IMR-90 (cell line): ENCODE measurements at regions not wholly inside any gene's neighbourhood (a gene's known extent, or its start where the extent isn't known, plus 50 kb on each side); places are given as distances from the start of the nearest gene placed in this dataset.

Experiments
- ATAC-seq: fragments of 200-7000 bp; cut with Tn5 transposase; 2 replicates; pipeline ENCODE4 v1.9.1; 2020; ENCODE audit warnings: low read depth, mild to moderate bottlenecking, moderate library complexity
- BruUV-seq: library from RNA; stranded (reverse); fragments of 400-500 nt; replicated peaks from 2 replicates; lab custom pipeline; 2021; lab: Mats Ljungman, UMichigan
- CTCF ChIA-PET: fragments of 300-600 bp; formaldehyde crosslinking; extraction: SDS; loops from one replicate; lab custom pipeline; 2021; ENCODE audit warnings: antibody characterized with exemption; lab: Yijun Ruan, JAX
- POLR2A ChIA-PET: fragments of 300-600 bp; sonication (Branson Sonifier 250); formaldehyde crosslinking; loops from one replicate; lab custom pipeline; 2022; ENCODE audit warnings: antibody characterized with exemption; ENCODE audit not compliant: unreplicated experiment; lab: Charles Lee
- DNase-seq: peaks from one replicate; pipeline ENCODE4 v3.0.0; 2013
- H2AFZ ChIP-seq: replicated peaks from 2 replicates; pipeline ENCODE3; 2013; ENCODE audit warnings: low read length, mild to moderate bottlenecking; ENCODE audit not compliant: poor library complexity
- H2AK5ac ChIP-seq: 2 replicates; pipeline ENCODE4 v1.6.1; 2013; ENCODE audit warnings: low read depth, low read length, inconsistent platforms
- H2AK9ac ChIP-seq: replicated peaks from 2 replicates; pipeline ENCODE3; 2013; ENCODE audit warnings: mild to moderate bottlenecking, low read depth, low read length, moderate library complexity; ENCODE audit not compliant: poor library complexity
- H2BK120ac ChIP-seq: 2 replicates; pipeline ENCODE4 v1.6.1; 2013; ENCODE audit warnings: low read depth, low read length, inconsistent platforms
- H2BK15ac ChIP-seq: 3 replicates; pipeline ENCODE4 v1.6.1; 2013; ENCODE audit warnings: low read depth, low read length, inconsistent platforms
- H2BK20ac ChIP-seq: 2 replicates; pipeline ENCODE4 v1.6.1; 2013; ENCODE audit warnings: low read depth, mild to moderate bottlenecking, inconsistent platforms, low read length, moderate library complexity
- H2BK5ac ChIP-seq: 2 replicates; pipeline ENCODE4 v1.6.1; 2013; ENCODE audit warnings: mild to moderate bottlenecking, low read depth, low read length, inconsistent platforms; ENCODE audit not compliant: poor library complexity, severe bottlenecking
- H3K14ac ChIP-seq: replicated peaks from 2 replicates; pipeline ENCODE4 v1.6.1; 2013; ENCODE audit warnings: low read depth, low read length, inconsistent platforms
- H3K18ac ChIP-seq: 2 replicates; pipeline ENCODE4 v1.6.1; 2013; ENCODE audit warnings: low read depth, low read length, control low read depth
- H3K23ac ChIP-seq: 2 replicates; pipeline ENCODE4 v1.6.1; 2013; ENCODE audit warnings: low read depth, low read length, inconsistent platforms
- H3K27ac ChIP-seq: 2 replicates; pipeline ENCODE4 v1.5.1; 2013; ENCODE audit warnings: mild to moderate bottlenecking, control low read depth, low read length; ENCODE audit not compliant: insufficient read depth
- H3K27me3 ChIP-seq: 2 replicates; pipeline ENCODE4 v1.6.1; 2013; ENCODE audit warnings: low read length; ENCODE audit not compliant: control insufficient read depth, insufficient read depth
- H3K36me3 ChIP-seq: 2 replicates; pipeline ENCODE4 v1.6.1; 2013; ENCODE audit warnings: low read length, mixed read lengths; ENCODE audit not compliant: control insufficient read depth, insufficient read depth
- H3K4ac ChIP-seq: 2 replicates; pipeline ENCODE4 v1.6.1; 2013; ENCODE audit warnings: low read depth, low read length, inconsistent platforms
- H3K4me1 ChIP-seq: 2 replicates; pipeline ENCODE4 v1.6.1; 2013; ENCODE audit warnings: low read length, mixed read lengths; ENCODE audit not compliant: control insufficient read depth, insufficient read depth
- H3K4me2 ChIP-seq: 2 replicates; pipeline ENCODE4 v1.6.1; 2013; ENCODE audit warnings: low read depth, mild to moderate bottlenecking, control low read depth, low read length, moderate library complexity
- H3K4me3 ChIP-seq: 2 replicates; pipeline ENCODE4 v1.5.1; 2013; ENCODE audit warnings: low read depth, mild to moderate bottlenecking, control low read depth, low read length, moderate library complexity; ENCODE audit not compliant: insufficient read depth
- H3K56ac ChIP-seq: 2 replicates; pipeline ENCODE4 v1.6.1; 2013; ENCODE audit warnings: low read length, inconsistent platforms; ENCODE audit not compliant: insufficient read depth; ENCODE audit errors: extremely low read depth
- H3K79me1 ChIP-seq, 2 experiments: 2 replicates each; pipeline ENCODE4 v1.6.1; 2013; ENCODE audit warnings: low read length in 2 of 2, inconsistent platforms in 1 of 2, low read depth in 1 of 2
- H3K9ac ChIP-seq: 2 replicates; pipeline ENCODE4 v1.6.1; 2013; ENCODE audit warnings: low read depth, low read length, control low read depth
- H3K9me1 ChIP-seq: 2 replicates; pipeline ENCODE4 v1.6.1; 2013; ENCODE audit warnings: low read length, inconsistent platforms; ENCODE audit not compliant: insufficient read depth
- H3K9me3 ChIP-seq: 2 replicates; pipeline ENCODE4 v1.6.1; 2013; ENCODE audit warnings: low read length; ENCODE audit not compliant: control insufficient read depth, insufficient read depth
- H4K20me1 ChIP-seq: 2 replicates; pipeline ENCODE4 v1.6.1; 2013; ENCODE audit warnings: low read length, inconsistent platforms; ENCODE audit not compliant: insufficient read depth
- H4K5ac ChIP-seq: 2 replicates; pipeline ENCODE4 v1.6.1; 2013; ENCODE audit warnings: mild to moderate bottlenecking, low read depth, low read length, control low read depth
- H4K8ac ChIP-seq, 2 experiments: 2 replicates each; pipeline ENCODE4 v1.6.1; 2013; ENCODE audit warnings: low read depth in 2 of 2, low read length in 2 of 2, control low read depth in 1 of 2, inconsistent platforms in 1 of 2
- H4K91ac ChIP-seq: 2 replicates; pipeline ENCODE4 v1.6.1; 2013; ENCODE audit warnings: low read depth, low read length, inconsistent platforms; ENCODE audit not compliant: insufficient read depth
- BHLHE40 ChIP-seq: fragments of 150-350 bp; IDR thresholded peaks from 2 replicates; pipeline ENCODE4 v1.6.1; 2016; ENCODE audit warnings: mild to moderate bottlenecking, low read depth, low read length
- CEBPB ChIP-seq: IDR thresholded peaks from 2 replicates; pipeline ENCODE4 v1.6.1; 2012; ENCODE audit warnings: low read depth, low read length, improper control_type of control experiment
- CTCF ChIP-seq: conservative IDR thresholded peaks from 2 replicates; pipeline ENCODE4 v1.5.1; 2012; ENCODE audit warnings: mild to moderate bottlenecking, low read depth, low read length, improper control_type of control experiment
- ELK1 ChIP-seq: fragments of 150-350 bp; IDR thresholded peaks from 2 replicates; pipeline ENCODE4 v1.6.1; 2016; ENCODE audit warnings: low read depth, mild to moderate bottlenecking, low read length, moderate library complexity, borderline replicate concordance
- FOS ChIP-seq: fragments of 150-350 bp; IDR thresholded peaks from 2 replicates; pipeline ENCODE4 v1.6.1; 2016; ENCODE audit warnings: low read depth, low read length
- MAFK ChIP-seq: IDR thresholded peaks from 2 replicates; pipeline ENCODE4 v1.6.1; 2012; ENCODE audit warnings: low read depth, low read length, improper control_type of control experiment
- MAZ ChIP-seq: IDR thresholded peaks from 2 replicates; pipeline ENCODE4 v1.6.1; 2012; ENCODE audit warnings: low read depth, mild to moderate bottlenecking, low read length, improper control_type of control experiment, moderate library complexity, borderline replicate concordance
- MXI1 ChIP-seq: IDR thresholded peaks from 2 replicates; pipeline ENCODE4 v1.6.1; 2012; ENCODE audit warnings: low read depth, mild to moderate bottlenecking, low read length, moderate library complexity, borderline replicate concordance
- NFE2L2 ChIP-seq: fragments of 150-350 bp; IDR thresholded peaks from 2 replicates; pipeline ENCODE4 v1.6.1; 2016; ENCODE audit warnings: low read depth, mild to moderate bottlenecking, low read length
- RAD21 ChIP-seq: IDR thresholded peaks from 2 replicates; pipeline ENCODE4 v1.6.1; 2012; ENCODE audit warnings: low read length, improper control_type of control experiment
- RCOR1 ChIP-seq: IDR thresholded peaks from 2 replicates; pipeline ENCODE4 v1.6.1; 2012; ENCODE audit warnings: mild to moderate bottlenecking, low read length, improper control_type of control experiment; ENCODE audit not compliant: insufficient replicate concordance
- RFX5 ChIP-seq: IDR thresholded peaks from 2 replicates; pipeline ENCODE4 v1.8.0; 2012; ENCODE audit warnings: low read depth, mild to moderate bottlenecking, low read length, moderate library complexity
- SMC3 ChIP-seq: fragments of 150-350 bp; IDR thresholded peaks from 2 replicates; pipeline ENCODE4 v1.6.1; 2016; ENCODE audit warnings: low read depth, mild to moderate bottlenecking, antibody characterized with exemption, low read length, moderate library complexity
- USF2 ChIP-seq: fragments of 150-350 bp; IDR thresholded peaks from 2 replicates; pipeline ENCODE4 v1.6.1; 2017; ENCODE audit warnings: mild to moderate bottlenecking, antibody characterized with exemption, low read length, low read depth
- WGBS, 2 experiments: methylation state at CpG; one replicate each; pipeline versions ENCODE4 v1.1.5 to v1.1.7; 2013; ENCODE audit warnings: missing lambda C conversion rate in 2 of 2; ENCODE audit not compliant: insufficient read length in 1 of 2; ENCODE audit errors: extremely low coverage in 2 of 2; 5-methylcytosine and 5-hydroxymethylcytosine counted together
- dilution Hi-C: fragments of 300-500 bp; cut with HindIII; formaldehyde crosslinking; loops from one replicate; pipeline ENCODE4 v1.14.3; 2018; ENCODE audit warnings: low sequenced_read_pairs; ENCODE audit not compliant: unreplicated experiment
- in situ Hi-C: fragments of 300-500 bp; cut with MboI; formaldehyde crosslinking; loops from 3 replicates; pipeline ENCODE4 v1.14.3; 2019; ENCODE audit warnings: low sequenced_read_pairs, inconsistent platforms, mixed read lengths
- intact Hi-C: fragments of 100-400 bp; cut with micrococcal nuclease; formaldehyde crosslinking; loops from 2 replicates; pipeline ENCODE4 v1.10.0; 2022

GRCh38 chrX:67415937-67416336, 127.9 kb upstream of the AR start:
- no peak overlapping the region for H3K4ac ChIP-seq
- H3K9me3 ChIP-seq, result no peaks in the 10 kb centered on the region
- H2AFZ ChIP-seq, result no peak overlapping the region
- no peak for DNase-seq
- no peak overlapping the region for H3K23ac ChIP-seq
- H2AK5ac ChIP-seq, result no peak overlapping the region
- H4K20me1 ChIP-seq, result no peaks in the 10 kb centered on the region
- no peak overlapping the region for H3K56ac ChIP-seq
- H2BK20ac ChIP-seq, result no peak overlapping the region
- WGBS, 2 experiments, result no CpG with 5 or more reads among the region's 2 CpGs
- H2BK5ac ChIP-seq, result no peak overlapping the region
- H3K4me2 ChIP-seq, result no peak overlapping the region
- no peak overlapping the region for H3K27ac ChIP-seq
- no peak overlapping the region for H4K5ac ChIP-seq
- no peak overlapping the region for H3K9ac ChIP-seq
- H2BK120ac ChIP-seq, result no peak overlapping the region
- TF ChIP-seq RFX5, result no peak
- TF ChIP-seq MAFK, result no peak
- no peak for TF ChIP-seq RCOR1
- TF ChIP-seq RAD21, result no peak
- TF ChIP-seq USF2, result no peak
- no peak for TF ChIP-seq CTCF
- TF ChIP-seq SMC3, result no peak
- TF ChIP-seq MAZ, result no peak
- no peak for TF ChIP-seq FOS
- TF ChIP-seq CEBPB, result no peak
- TF ChIP-seq BHLHE40, result no peak
- no peak for TF ChIP-seq MXI1
- TF ChIP-seq ELK1, result no peak
- TF ChIP-seq NFE2L2, result no peak
- no peak overlapping the region for H2AK9ac ChIP-seq
- no peak for ATAC-seq
- ChIA-PET CTCF (no interaction called here), POLR2A (no interaction called here)
- H3K4me1 ChIP-seq, result no peaks in the 10 kb centered on the region
- H3K9me1 ChIP-seq, result no peaks in the 10 kb centered on the region
- intact Hi-C loops (no loop called here), in situ Hi-C loops (no loop called here), dilution Hi-C loops (no loop called here)
- H3K27me3 ChIP-seq, result no peaks in the 10 kb centered on the region
- H3K14ac ChIP-seq, result no peak overlapping the region
- no peak overlapping the region for H3K4me3 ChIP-seq
- BruUV-seq, result no TSS peak
- no peak overlapping the region for H3K18ac ChIP-seq
- no peak overlapping the region for H4K8ac ChIP-seq
- no peaks in the 10 kb centered on the region for H3K79me1 ChIP-seq
- no peak overlapping the region for H2BK15ac ChIP-seq
- H3K36me3 ChIP-seq, result no peaks in the 10 kb centered on the region
- no peak overlapping the region for H4K91ac ChIP-seq
